Stimulated activated CD4-positive, alpha-beta T cell treated with anti-CD3 and anti-CD28 coated beads, TNF-alpha, amount 100 ng/mL, for 24 hours (primary cell): ENCODE measurements at regions not wholly inside any gene's neighbourhood (a gene's known extent, or its start where the extent isn't known, plus 50 kb on each side); places are given as distances from the start of the nearest gene placed in this dataset.
"Not testable (repeated sequence)": the region's sequence is repeated elsewhere in the genome, so short reads cannot be mapped to it uniquely, and the experiment has no call there.

Experiments
- DNase-seq, 3 experiments: peaks; one replicate each; pipeline ENCODE4 v3.0.0-alpha.2; 2020; ENCODE audit warnings: low read depth in 3 of 3

GRCh38 chr16:86713021-86713631, 134.8 kb downstream of the FOXL1 start:
- no peak for DNase-seq

- DNase-seq: no peak
Measured at GRCh38 chr16:86714166-86714565, 135.8 kb downstream of the FOXL1 start.

- no peak for DNase-seq
Measured at GRCh38 chr16:86716649-86717048, 138.3 kb downstream of the FOXL1 start.

GRCh38 chr16:86718118-86718517, 139.8 kb downstream of the FOXL1 start:
- DNase-seq: no peak

- DNase-seq: no peak
Measured at GRCh38 chr16:86722970-86723369, 144.6 kb downstream of the FOXL1 start.

GRCh38 chr16:86723689-86724088, 145.3 kb downstream of the FOXL1 start:
- no peak for DNase-seq

GRCh38 chr16:86725401-86725800, 147.1 kb downstream of the FOXL1 start:
- no peak for DNase-seq

GRCh38 chr16:86726340-86726739, 148.0 kb downstream of the FOXL1 start:
- DNase-seq: no peak

GRCh38 chr16:86727131-86727530, 148.8 kb downstream of the FOXL1 start:
- no peak for DNase-seq

GRCh38 chr16:86727632-86728031, 149.3 kb downstream of the FOXL1 start:
- DNase-seq: no peak

GRCh38 chr16:86729686-86730085, 151.3 kb downstream of the FOXL1 start:
- DNase-seq: no peak

GRCh38 chr16:86730086-86730485, 151.7 kb downstream of the FOXL1 start:
- no peak for DNase-seq

GRCh38 chr16:86730597-86730996, 152.2 kb downstream of the FOXL1 start:
- no peak for DNase-seq

- DNase-seq: no peak
Measured at GRCh38 chr16:86732621-86733295, 154.4 kb downstream of the FOXL1 start.

GRCh38 chr16:86733546-86734254, 155.4 kb downstream of the FOXL1 start:
- no peak for DNase-seq

GRCh38 chr16:86734543-86735460, 156.5 kb downstream of the FOXL1 start:
- no peak for DNase-seq

- DNase-seq: no peak
Measured at GRCh38 chr16:86735727-86736126, 157.4 kb downstream of the FOXL1 start.

GRCh38 chr16:86736502-86736901, 158.2 kb downstream of the FOXL1 start:
- no peak for DNase-seq

GRCh38 chr16:86737083-86737482, 158.7 kb downstream of the FOXL1 start:
- DNase-seq: no peak

GRCh38 chr16:86738322-86738721, 160.0 kb downstream of the FOXL1 start:
- DNase-seq: not testable (repeated sequence)

- no peak for DNase-seq
Measured at GRCh38 chr16:86739178-86739577, 160.8 kb downstream of the FOXL1 start.

GRCh38 chr16:86739808-86740207, 161.5 kb downstream of the FOXL1 start:
- DNase-seq: no peak
